ENCODE measurements at regions not wholly inside any gene's neighbourhood (a gene's known extent, or its start where the extent isn't known, plus 50 kb on each side); places are given as distances from the start of the nearest gene placed in this dataset.

DNA sequence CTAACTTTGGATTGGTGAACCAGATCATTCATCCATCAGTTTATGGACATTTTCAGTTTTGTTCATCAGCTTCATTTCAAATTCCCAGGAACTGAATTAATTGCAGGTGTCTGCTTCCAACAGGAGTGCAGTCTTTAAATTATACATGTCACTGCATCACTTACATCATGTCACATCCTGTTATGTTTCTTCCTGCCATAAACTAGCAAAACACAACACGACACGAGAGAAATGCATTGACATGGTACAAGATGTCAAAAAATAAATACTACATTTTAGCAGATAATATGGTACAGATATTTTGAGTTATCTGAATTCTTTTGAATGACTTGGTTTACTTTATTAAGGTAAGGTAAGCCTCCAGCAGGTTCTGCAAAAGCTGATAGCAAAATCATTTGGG is 415.5 kb downstream of the NR2F1-AS1 start:
- intact Hi-C loops (cut with micrococcal nuclease), result no loop called here

GRCh38 chr5:93164690-93165089 is 416.3 kb downstream of the NR2F1-AS1 start:
- intact Hi-C loops (cut with micrococcal nuclease), result no loop called here

DNA sequence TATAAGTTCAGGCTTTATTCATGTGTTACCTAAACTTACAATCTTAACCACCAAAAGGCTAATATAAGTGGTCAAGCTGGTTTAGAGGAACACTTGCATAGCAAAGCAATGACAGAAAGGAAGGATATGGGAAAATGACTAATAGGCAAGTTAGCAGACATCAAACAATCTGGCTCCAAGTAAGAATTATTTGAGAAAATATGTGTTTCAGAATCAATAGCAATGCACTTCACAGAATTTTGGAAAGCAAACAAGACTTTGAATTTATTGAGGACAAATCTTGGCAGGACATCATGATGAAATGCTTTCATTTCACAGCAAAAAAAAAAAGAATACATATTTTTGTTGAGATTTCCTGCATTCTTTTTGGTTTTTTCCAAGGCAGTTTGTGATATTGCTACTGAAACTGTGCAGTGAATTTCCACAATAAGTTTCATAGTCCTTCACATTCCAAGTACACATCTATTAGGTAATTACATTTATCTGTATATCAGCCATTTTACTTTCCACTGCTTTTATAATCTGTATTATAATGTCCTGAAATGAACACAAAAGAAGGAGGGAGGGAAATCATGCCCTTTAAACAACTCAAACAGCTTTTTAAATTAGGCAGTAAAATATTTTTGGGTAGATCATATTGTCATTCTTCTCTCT is 417.9 kb downstream of the NR2F1-AS1 start:
- intact Hi-C loops (cut with micrococcal nuclease), result no loop called here

DNA sequence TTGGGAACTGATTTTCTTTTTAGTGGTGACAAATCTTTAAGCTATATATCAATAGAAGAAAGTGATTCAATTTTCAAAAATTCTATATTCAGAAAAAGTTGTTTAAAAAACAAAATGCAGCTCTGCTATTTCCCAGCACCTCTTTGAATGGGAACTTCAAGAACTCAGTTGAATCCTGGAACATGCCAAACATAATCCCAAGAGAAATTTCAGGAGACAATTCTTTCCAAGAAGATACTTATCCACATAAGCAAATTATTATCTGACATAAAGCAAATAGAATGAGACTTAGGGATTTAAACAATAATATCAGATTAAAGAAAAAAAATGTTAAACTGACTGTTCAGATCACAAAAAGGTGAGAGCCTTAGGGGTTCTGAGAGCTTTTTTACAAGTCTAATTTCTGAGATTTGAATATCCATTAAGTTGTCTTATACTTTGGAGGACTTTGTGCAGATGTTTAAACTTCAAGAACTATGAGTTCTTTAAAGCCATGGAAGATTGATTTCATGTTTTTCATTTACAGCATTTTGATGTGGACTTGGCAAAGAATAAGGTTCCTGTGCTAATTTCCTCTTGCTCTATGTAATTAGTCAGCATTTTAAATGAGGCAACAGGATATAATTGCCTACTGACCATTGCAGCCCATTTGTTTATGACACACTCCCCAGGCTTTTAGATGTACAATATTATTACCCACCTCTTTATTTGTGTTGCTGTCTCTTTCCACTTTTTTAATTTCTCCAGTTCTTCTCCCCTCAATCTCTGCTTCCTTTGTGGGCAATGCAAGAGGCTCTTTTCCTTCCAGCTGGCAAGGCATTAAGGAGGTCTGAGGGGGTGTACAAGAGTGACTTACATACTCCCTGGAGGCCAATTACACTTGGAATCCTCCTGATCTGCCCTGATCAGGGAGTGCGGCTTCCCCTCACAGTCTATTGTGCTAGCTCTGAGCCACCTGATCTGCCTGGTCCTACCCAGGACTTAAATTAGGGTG is 419.1 kb downstream of the NR2F1-AS1 start:
- intact Hi-C loops (cut with micrococcal nuclease), result no loop called here

DNA sequence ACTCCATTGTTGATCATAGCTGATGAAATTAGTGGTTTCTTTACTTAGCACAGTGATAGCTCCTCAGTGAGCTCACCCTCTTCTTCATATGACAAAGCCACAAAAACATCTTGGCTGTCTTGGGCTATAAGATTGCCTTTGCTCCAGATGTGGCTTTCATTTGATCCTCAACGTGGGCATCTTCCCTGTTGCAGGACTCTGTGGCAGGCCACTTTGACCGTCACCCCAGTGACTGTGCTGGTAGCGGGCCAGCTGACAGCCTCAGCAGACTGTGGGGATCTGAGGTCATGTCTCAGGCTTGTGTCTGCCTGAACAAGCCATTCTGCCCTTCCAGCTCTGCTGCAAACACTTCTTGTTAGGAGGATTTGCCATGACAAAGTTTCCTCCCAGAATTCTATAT is 422.2 kb downstream of the NR2F1-AS1 start:
- intact Hi-C loops (cut with micrococcal nuclease), result no loop called here

GRCh38 chr5:93156566-93156965 is 424.5 kb downstream of the NR2F1-AS1 start:
- intact Hi-C loops (cut with micrococcal nuclease), result no loop called here

DNA sequence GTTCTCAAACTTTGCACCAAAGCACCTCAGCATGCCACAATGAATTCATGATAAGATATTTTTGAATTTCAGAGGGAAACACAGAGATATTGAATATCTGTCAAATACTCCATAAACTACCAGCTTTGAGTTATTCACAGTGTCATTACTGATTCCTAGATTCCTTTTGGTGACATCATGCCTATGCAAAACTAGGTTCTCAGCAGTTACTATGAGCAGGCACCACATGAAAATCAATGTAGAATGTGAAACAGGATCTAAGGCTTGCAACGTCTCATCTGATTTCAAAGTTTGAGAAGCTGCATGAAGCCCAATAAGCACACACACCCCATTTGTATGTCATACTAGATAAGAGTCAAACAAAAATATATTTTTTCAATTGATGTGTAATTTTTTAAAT is 426.5 kb downstream of the NR2F1-AS1 start:
- intact Hi-C loops (cut with micrococcal nuclease), result no loop called here

DNA sequence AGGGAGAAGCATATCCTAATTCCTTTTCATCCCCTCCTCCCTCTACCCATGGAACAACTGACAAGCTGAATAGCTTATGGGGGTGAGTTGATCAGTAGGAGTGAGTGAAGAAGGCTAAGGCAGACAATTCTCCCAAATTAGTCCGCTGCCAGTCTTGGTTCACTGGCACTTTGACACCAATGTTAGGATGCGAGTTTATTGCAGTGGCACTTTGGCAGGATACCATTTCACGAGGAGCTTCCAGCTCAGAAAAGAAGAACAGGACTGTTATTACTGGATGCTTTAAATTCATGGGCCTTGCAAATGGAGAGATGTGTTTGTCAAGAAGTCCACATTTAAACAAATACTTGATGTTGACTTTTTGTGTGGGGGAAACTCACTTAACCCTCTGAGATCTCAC is 427.6 kb downstream of the NR2F1-AS1 start:
- intact Hi-C loops (cut with micrococcal nuclease), result no loop called here

DNA sequence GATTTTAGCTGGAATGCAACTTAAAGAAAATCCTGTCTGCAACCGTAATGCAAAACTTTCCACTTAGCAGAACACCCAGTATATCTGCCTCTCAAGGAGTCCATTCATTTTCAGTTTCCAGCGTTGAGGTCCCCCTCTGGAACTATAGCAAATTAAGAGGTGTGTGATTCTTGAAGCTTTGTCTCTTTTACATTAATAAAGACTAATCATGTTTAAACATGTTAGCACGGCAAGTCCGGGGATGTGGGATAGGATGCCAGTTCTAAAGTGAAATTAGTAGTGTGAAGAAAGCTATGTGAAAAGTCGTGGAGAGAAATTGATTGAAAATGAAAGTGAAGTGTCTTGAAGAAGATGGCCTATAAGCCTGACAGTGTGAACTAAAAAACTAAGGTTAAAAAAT is 429.1 kb downstream of the NR2F1-AS1 start:
- intact Hi-C loops (cut with micrococcal nuclease), result no loop called here

GRCh38 chr5:93151121-93151520 is 429.9 kb downstream of the NR2F1-AS1 start:
- intact Hi-C loops (cut with micrococcal nuclease), result no loop called here

DNA sequence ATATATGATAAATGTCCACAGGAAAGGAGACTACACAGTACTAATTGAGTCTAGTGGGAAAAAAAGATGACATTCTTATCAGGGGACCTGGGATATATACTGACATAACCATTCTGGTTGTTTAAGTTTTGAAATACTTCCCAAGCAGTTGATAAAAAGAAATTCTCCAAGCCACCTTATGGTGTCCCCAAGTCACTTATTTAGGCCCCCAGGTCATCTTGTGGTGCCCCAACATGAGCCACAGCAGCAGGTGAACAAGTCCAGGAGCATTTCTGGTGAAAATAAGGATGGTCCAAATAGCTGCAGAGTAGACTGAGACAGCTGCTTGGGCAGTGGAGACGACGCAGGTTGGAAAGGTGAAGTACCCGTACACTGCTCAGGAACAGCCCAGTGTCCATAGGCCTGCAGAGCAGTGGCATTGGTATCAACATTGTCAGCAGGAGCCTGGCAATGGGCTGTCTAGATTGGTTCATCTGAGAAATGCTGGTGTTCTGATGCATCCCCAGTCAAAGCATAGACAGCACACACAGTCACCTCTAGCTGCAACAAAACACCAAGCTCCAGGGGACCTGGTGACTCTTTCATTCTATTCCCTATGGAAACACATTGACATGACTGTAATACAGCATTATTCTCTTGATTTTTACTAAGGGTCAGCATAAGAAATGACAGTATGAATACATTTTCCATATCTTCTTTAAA is 430.6 kb downstream of the NR2F1-AS1 start:
- intact Hi-C loops (cut with micrococcal nuclease), result no loop called here

DNA sequence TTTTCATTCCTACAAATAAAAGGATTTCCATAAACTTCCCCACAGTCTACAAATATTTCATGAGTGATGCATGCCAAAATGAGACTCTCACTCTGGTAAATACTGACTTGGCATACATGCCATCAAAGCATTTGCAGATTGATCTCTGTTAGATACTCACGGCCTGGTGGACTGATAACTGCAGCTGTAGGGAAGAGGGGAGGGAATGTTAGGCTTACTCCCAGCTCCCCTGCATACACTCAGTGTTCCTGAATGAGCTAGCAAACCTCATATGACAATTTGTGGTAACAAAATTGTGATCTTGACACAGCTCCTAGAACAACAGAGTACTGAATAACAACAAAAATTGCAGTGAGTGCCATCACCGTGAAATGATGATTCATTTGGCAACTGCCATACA is 435.3 kb downstream of the NR2F1-AS1 start:
- intact Hi-C loops (cut with micrococcal nuclease), result no loop called here

GRCh38 chr5:93145019-93145418 is 436.0 kb downstream of the NR2F1-AS1 start:
- intact Hi-C loops (cut with micrococcal nuclease), result no loop called here

DNA sequence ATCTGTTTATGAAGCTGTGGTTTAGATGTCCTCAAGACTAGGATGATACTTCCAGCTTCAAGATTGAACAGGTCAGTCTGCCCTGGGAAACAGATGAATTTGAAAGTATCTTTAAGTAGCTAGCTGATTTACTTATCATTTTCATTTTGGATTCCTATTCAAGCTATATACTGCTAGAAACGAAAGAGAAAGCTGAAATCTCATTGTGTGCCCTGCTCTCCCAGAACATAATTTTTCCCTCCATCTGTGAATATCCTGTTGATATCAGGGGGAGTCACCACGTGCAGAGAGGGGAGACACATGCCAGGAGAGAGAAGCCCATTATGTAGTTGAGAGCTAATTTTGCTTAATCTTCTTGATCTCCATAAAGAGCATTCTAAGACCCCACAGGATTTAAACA is 439.1 kb downstream of the NR2F1-AS1 start:
- intact Hi-C loops (cut with micrococcal nuclease), result no loop called here

DNA sequence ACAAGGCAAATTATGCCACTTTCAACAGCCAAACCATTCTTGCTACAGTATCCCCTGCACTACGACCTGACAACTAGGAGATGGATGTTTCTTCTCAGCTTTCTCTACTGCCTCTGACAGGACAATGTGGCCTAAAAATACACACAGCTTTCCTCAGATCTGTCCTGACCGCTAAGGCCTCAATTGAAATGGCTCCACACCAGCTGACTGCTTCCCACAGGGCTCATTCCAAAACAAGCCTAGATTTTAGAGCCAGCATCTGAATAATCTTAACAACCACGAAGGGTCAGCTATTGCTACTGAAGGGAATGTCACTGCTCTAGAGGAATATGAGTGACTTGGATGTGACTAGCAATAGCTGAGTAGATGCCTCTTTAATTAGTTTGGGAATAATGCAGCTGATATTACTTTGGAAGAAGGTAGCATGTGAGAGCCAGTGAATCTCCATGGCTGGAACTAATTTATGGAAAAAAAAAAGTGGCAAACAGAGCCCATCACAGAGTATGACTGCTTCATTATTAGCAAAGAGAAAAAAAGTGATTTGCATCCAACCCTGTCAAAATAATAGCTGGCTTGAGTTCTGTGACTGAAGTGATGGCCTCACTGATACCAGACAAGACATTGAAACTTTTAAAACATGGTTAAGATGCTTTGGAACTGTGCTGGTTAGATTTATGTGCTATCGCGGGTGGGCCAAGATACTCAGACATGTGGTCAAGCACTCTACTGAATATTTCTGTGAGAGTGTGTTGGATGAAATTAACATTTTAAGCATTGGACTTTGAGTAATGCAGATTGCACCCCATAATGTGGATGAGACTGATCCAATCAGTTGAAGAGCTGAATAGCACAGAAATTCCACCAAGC is 450.2 kb downstream of the NR2F1-AS1 start:
- intact Hi-C loops (cut with micrococcal nuclease), result no loop called here

- intact Hi-C loops (cut with micrococcal nuclease), result no loop called here
These were observed 454.4 kb downstream of the NR2F1-AS1 start for GRCh38 chr5:93126634-93127033.

GRCh38 chr5:93123127-93123526 is 457.9 kb downstream of the NR2F1-AS1 start:
- intact Hi-C loops (cut with micrococcal nuclease), result no loop called here

- intact Hi-C loops (cut with micrococcal nuclease), result no loop called here
These were observed 458.6 kb downstream of the NR2F1-AS1 start for GRCh38 chr5:93122446-93122845.

- intact Hi-C loops (cut with micrococcal nuclease), result no loop called here
These were observed 460.2 kb downstream of the NR2F1-AS1 start for GRCh38 chr5:93120771-93121170.

DNA sequence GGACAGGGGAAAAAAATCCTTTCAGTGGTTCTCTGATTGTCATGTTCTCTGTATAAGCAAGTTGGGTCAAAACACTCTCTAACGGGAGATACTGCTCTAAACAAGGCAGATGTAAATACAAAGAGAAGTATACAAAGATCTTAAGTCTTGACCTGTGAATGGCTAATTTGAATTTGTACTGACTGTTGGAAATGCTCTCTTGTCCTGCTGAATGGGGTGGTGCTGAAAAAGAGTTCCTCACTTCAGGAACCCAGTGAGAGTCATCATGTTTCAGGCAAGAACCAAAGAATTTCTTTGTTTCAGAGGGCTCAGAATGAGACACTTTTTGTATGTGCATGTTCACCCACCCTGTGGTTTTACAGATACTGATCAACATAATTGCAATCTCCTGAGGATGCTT is 461.0 kb downstream of the NR2F1-AS1 start:
- intact Hi-C loops (cut with micrococcal nuclease), result no loop called here
